ENCODE measurements at regions not wholly inside any gene's neighbourhood (a gene's known extent, or its start where the extent isn't known, plus 50 kb on each side); places are given as distances from the start of the nearest gene placed in this dataset.

- H3K4me3 ChIP-seq (ENCODE audit: low read depth, low read length): no peak overlapping the region
- no peak for TF ChIP-seq CTCF (IDR thresholded peaks at IDR 0.05; ENCODE audit: low read depth, low read length)
These were observed 104.0 kb downstream of the FOXL1 start for GRCh38 chr16:86682219-86682904.

- no peak overlapping the region for H3K4me3 ChIP-seq (ENCODE audit: low read depth, low read length)
- no peak for TF ChIP-seq CTCF (IDR thresholded peaks at IDR 0.05; ENCODE audit: low read depth, low read length)
These were observed 105.3 kb downstream of the FOXL1 start for GRCh38 chr16:86683441-86684194.

- H3K4me3 ChIP-seq (ENCODE audit: low read depth, low read length): no peak overlapping the region
- no peak for TF ChIP-seq CTCF (IDR thresholded peaks at IDR 0.05; ENCODE audit: low read depth, low read length)
These were observed 106.7 kb downstream of the FOXL1 start for GRCh38 chr16:86685076-86685475.

GRCh38 chr16:86690970-86691369, 112.6 kb downstream of the FOXL1 start:
- no peak for TF ChIP-seq CTCF (IDR thresholded peaks at IDR 0.05; ENCODE audit: low read depth, low read length)
- no peak overlapping the region for H3K4me3 ChIP-seq (ENCODE audit: low read depth, low read length)

DNA sequence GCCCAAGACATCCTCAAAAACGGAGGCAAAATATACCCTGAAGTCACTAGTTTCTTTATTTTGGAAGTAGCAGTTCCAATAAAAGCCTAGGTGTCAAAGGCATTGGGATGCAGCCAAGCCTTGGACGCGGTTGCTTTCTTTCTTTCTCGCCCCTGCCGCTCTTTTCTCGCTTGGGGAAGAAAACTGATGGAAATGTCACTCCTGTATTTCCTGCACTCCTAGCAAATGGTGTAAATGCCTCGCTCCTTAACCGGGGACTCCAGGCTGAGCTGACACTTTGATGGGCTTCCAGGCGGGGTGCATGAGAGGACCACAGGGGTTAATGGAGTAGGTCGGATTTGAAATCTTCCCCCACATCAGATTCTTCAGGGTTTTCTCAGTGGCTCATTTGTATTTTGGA, 114.1 kb downstream of the FOXL1 start:
- no peak overlapping the region for H3K4me3 ChIP-seq (ENCODE audit: low read depth, low read length)
- TF ChIP-seq CTCF (IDR thresholded peaks at IDR 0.05; ENCODE audit: low read depth, low read length): no peak

DNA sequence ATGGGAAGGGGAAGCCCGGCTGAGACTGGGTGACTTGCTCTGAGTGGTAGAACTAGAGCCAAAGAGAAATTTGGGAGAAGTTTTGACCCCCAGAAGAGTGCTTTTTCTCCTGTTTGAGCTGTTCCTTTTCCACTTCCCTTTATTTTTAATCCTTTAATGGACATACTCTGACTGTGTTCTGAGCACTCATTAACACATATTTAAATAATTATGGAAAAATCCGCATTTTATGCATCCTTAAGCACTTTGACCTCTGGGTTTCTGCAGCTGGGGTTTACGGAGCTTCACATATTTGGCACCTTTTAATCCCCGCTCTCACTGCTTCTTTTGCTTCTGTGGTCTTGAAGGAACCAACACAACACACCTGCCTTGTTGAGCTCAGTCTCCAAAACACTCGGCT, 114.7 kb downstream of the FOXL1 start:
- H3K4me3 ChIP-seq (ENCODE audit: low read depth, low read length): no peak overlapping the region
- no peak for TF ChIP-seq CTCF (IDR thresholded peaks at IDR 0.05; ENCODE audit: low read depth, low read length)

DNA sequence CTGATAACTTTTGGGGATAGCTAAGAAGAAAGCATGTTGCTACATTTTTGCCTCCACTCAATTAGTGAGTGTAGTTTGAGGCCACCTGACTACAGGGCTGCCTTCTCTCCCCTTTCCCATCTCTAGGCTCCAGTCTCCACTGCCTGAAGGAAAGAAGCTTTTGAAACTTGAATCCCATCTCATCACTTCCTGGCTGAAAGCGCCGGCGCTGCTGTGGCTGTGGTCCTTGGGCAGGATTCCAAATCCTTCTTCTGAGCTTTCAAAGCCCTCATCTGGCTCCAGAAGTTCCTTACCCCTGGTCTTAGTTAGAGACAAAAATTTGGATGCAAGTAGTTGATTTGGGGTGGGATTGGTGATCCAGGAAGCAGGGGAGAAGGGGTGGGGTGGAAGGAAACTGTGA, 119.4 kb downstream of the FOXL1 start:
- H3K4me3 ChIP-seq (ENCODE audit: low read depth, low read length): no peak overlapping the region
- no peak for TF ChIP-seq CTCF (IDR thresholded peaks at IDR 0.05; ENCODE audit: low read depth, low read length)
